CD14-positive monocyte (primary cell): ENCODE measurements at regions not wholly inside any gene's neighbourhood (a gene's known extent, or its start where the extent isn't known, plus 50 kb on each side); places are given as distances from the start of the nearest gene placed in this dataset.

ENCODE experiments used
- DNase-seq, 3 donors: peaks; one replicate each; pipeline ENCODE4 v3.0.0-alpha.2; 2011 to 2022
- H2AFZ ChIP-seq: 2 replicates; pipeline ENCODE4 v1.6.0; 2012; ENCODE audit warnings: mild to moderate bottlenecking, low read depth, low read length, inconsistent platforms; ENCODE audit not compliant: insufficient read depth, poor library complexity, severe bottlenecking
- H3K27ac ChIP-seq, 2 donors: 1 replicate in 1 of 2; 2 replicates in 1 of 2; pipeline ENCODE4 v1.5.1; 2012 to 2013; ENCODE audit warnings: low read length in 2 of 2, control low read depth in 1 of 2, inconsistent platforms in 1 of 2, low read depth in 1 of 2, mild to moderate bottlenecking in 1 of 2
- H3K27me3 ChIP-seq, 2 donors: one replicate each; pipeline versions ENCODE4 v1.6.0 to v1.6.1; 2011 to 2013; ENCODE audit warnings: low read length in 2 of 2; ENCODE audit not compliant: control insufficient read depth in 2 of 2, insufficient read depth in 2 of 2
- H3K36me3 ChIP-seq, 2 donors: replicated peaks in 1 of 2; 1 replicate in 1 of 2; 2 replicates in 1 of 2; pipeline versions ENCODE4 v1.5.1 to v1.6.1; 2012 to 2013; ENCODE audit warnings: low read length in 2 of 2, control low read depth in 1 of 2, inconsistent platforms in 1 of 2, mild to moderate bottlenecking in 1 of 2; ENCODE audit not compliant: insufficient read depth in 2 of 2, control insufficient read depth in 1 of 2
- H3K4me1 ChIP-seq, 2 donors: 1 replicate in 1 of 2; 2 replicates in 1 of 2; pipeline versions ENCODE4 v1.5.1 to v1.6.1; 2012 to 2013; ENCODE audit warnings: low read length in 2 of 2, control low read depth in 1 of 2, inconsistent platforms in 1 of 2, mild to moderate bottlenecking in 1 of 2, moderate library complexity in 1 of 2; ENCODE audit not compliant: insufficient read depth in 2 of 2, control insufficient read depth in 1 of 2
- H3K4me2 ChIP-seq: replicated peaks from 2 replicates; pipeline ENCODE3; 2012; ENCODE audit warnings: low read length, moderate library complexity, mild to moderate bottlenecking; ENCODE audit not compliant: poor library complexity, severe bottlenecking; ENCODE audit errors: extremely low read depth
- H3K4me3 ChIP-seq, 3 experiments: fragments of 200-600 bp in 1 of 3; sonication (generic) in 1 of 3; replicated peaks in 1 of 3; 1 replicate in 2 of 3; 2 replicates in 1 of 3; pipeline ENCODE4 v1.5.1; 2011 to 2013; ENCODE audit warnings: low read length in 3 of 3, mild to moderate bottlenecking in 3 of 3, control low read depth in 2 of 3, low read depth in 2 of 3, inconsistent platforms in 1 of 3, moderate library complexity in 1 of 3
- H3K79me2 ChIP-seq: 2 replicates; pipeline ENCODE4 v1.6.0; 2012; ENCODE audit warnings: mild to moderate bottlenecking, control low read depth, inconsistent platforms, low read length, moderate library complexity; ENCODE audit not compliant: insufficient read depth
- H3K9ac ChIP-seq: 2 replicates; pipeline ENCODE4 v1.6.0; 2017; ENCODE audit warnings: low read length, mild to moderate bottlenecking; ENCODE audit not compliant: insufficient read depth, poor library complexity, severe bottlenecking
- H3K9me3 ChIP-seq, 2 donors: replicated peaks in 1 of 2; 1 replicate in 1 of 2; 2 replicates in 1 of 2; pipeline versions ENCODE4 v1.5.1 to v1.6.1; 2012 to 2013; ENCODE audit warnings: low read length in 2 of 2, control low read depth in 1 of 2; ENCODE audit not compliant: control insufficient read depth in 1 of 2, insufficient read depth in 1 of 2
- H4K20me1 ChIP-seq: 2 replicates; pipeline ENCODE4 v1.6.0; 2012; ENCODE audit warnings: mild to moderate bottlenecking, low read length, control low read depth, moderate library complexity; ENCODE audit not compliant: insufficient read depth
- H3K27ac Mint-ChIP-seq, 7 donors: one replicate each; pipeline ENCODE4 v1.8.0; 2020; ENCODE audit warnings: mild to moderate bottlenecking in 7 of 7, mixed read lengths in 7 of 7, moderate library complexity in 6 of 7, inconsistent platforms in 2 of 7
- H3K27me3 Mint-ChIP-seq, 3 donors: one replicate each; pipeline ENCODE4 v1.8.0; 2021 to 2022; ENCODE audit warnings: low read depth in 3 of 3, mild to moderate bottlenecking in 3 of 3, mixed read lengths in 3 of 3, moderate library complexity in 3 of 3, inconsistent platforms in 1 of 3
- H3K36me3 Mint-ChIP-seq, 2 donors: one replicate each; pipeline ENCODE4 v1.8.0; 2020; ENCODE audit warnings: mixed read lengths in 2 of 2, inconsistent platforms in 1 of 2, mild to moderate bottlenecking in 1 of 2
- H3K4me1 Mint-ChIP-seq: one replicate; pipeline ENCODE4 v1.8.0; 2020; ENCODE audit warnings: mild to moderate bottlenecking, mixed read lengths
- H3K4me3 Mint-ChIP-seq, 2 donors: one replicate each; pipeline ENCODE4 v1.8.0; 2020; ENCODE audit warnings: mild to moderate bottlenecking in 2 of 2, mixed read lengths in 2 of 2, moderate library complexity in 1 of 2
- H3K9me3 Mint-ChIP-seq, 7 donors: one replicate each; pipeline ENCODE4 v1.8.0; 2020 to 2022; ENCODE audit warnings: mixed read lengths in 7 of 7, mild to moderate bottlenecking in 6 of 7, moderate library complexity in 6 of 7, inconsistent platforms in 2 of 7
- CTCF ChIP-seq: fragments of 200-600 bp; IDR thresholded peaks from one replicate; pipeline ENCODE4 v1.8.0; 2022; ENCODE audit warnings: antibody characterized with exemption, mild to moderate bottlenecking
- WGBS: methylation state at CpG from one replicate; pipeline ENCODE4 v1.1.5; 2013; ENCODE audit warnings: missing lambda C conversion rate; ENCODE audit not compliant: insufficient coverage; 5-methylcytosine and 5-hydroxymethylcytosine counted together
- intact Hi-C, 2 donors: fragments of 100-400 bp; cut with micrococcal nuclease; formaldehyde crosslinking; loops; one replicate each; pipeline versions ENCODE4 v1.15.0 to v1.15.1; 2023

- Mint-ChIP-seq H3K4me3 (no peak overlapping the region), H3K27ac (no peak overlapping the region), H3K27me3 (peaks cover 0 to 3% (median 0%) of the 10 kb centered on the region in 3 donors), H3K4me1 (no peaks in the 10 kb centered on the region), H3K9me3 (peaks cover 11 to 33% (median 21%) of the 10 kb centered on the region in 7 donors), H3K36me3 (peaks cover 3 to 5% of the 10 kb centered on the region in 2 donors)
- Histone ChIP-seq H3K9me3 (peaks cover 0 to 17% of the 10 kb centered on the region in 2 donors), H4K20me1 (no peaks in the 10 kb centered on the region), H3K4me1 (no peaks in the 10 kb centered on the region), H3K4me2 (no peak overlapping the region), H2AFZ (no peak overlapping the region), H3K9ac (no peak overlapping the region), H3K36me3 (no peaks in the 10 kb centered on the region), H3K4me3 (no peak overlapping the region), H3K79me2 (no peaks in the 10 kb centered on the region), H3K27me3 (no peaks in the 10 kb centered on the region), H3K27ac (no peak overlapping the region)
- DNase-seq: no peak
- intact Hi-C loops: no loop called here
- TF ChIP-seq CTCF: no peak
- no CpG with 5 or more reads among the region's 4 CpGs for WGBS
Measured at GRCh38 chr6:2309122-2309521, 63.7 kb upstream of the GMDS start.

GRCh38 chr6:2307799-2308198, 62.4 kb upstream of the GMDS start:
- Mint-ChIP-seq H3K4me1 (no peaks in the 10 kb centered on the region), H3K36me3 (peaks cover 2 to 3% of the 10 kb centered on the region in 2 donors), H3K9me3 (peaks cover 10 to 32% (median 22%) of the 10 kb centered on the region in 7 donors), H3K4me3 (no peak overlapping the region), H3K27ac (no peak overlapping the region), H3K27me3 (peaks cover 0 to 3% (median 0%) of the 10 kb centered on the region in 3 donors)
- intact Hi-C loops: no loop called here
- Histone ChIP-seq H3K9ac (no peak overlapping the region), H3K4me3 (no peak overlapping the region), H4K20me1 (no peaks in the 10 kb centered on the region), H3K36me3 (no peaks in the 10 kb centered on the region), H3K9me3 (peaks cover 11 to 22% of the 10 kb centered on the region in 2 donors), H3K79me2 (no peaks in the 10 kb centered on the region), H3K27me3 (no peaks in the 10 kb centered on the region), H2AFZ (no peak overlapping the region), H3K4me1 (no peaks in the 10 kb centered on the region), H3K27ac (no peak overlapping the region), H3K4me2 (no peak overlapping the region)
- 100% methylated on average over 1 of the region's 3 CpGs for WGBS
- no peak for DNase-seq
- no peak for TF ChIP-seq CTCF
